Loucy (cell line): ENCODE measurements at regions not wholly inside any gene's neighbourhood (a gene's known extent, or its start where the extent isn't known, plus 50 kb on each side); places are given as distances from the start of the nearest gene placed in this dataset.

Experiments used
- H2AFZ ChIP-seq: fragments of 200-600 bp; sonication (generic); 2 replicates; pipeline ENCODE4 v1.6.0; 2016; ENCODE audit warnings: antibody characterized with exemption, mild to moderate bottlenecking, low read length, moderate library complexity
- H3F3A ChIP-seq: fragments of 200-600 bp; 2 replicates; pipeline ENCODE4 v1.6.0; 2016; ENCODE audit warnings: antibody characterized with exemption, low read depth, mild to moderate bottlenecking
- H3K27me3 ChIP-seq: fragments of 200-600 bp; sonication (generic); 2 replicates; pipeline ENCODE4 v1.6.1; 2014; ENCODE audit warnings: low read length, mild to moderate bottlenecking; ENCODE audit not compliant: insufficient read depth, poor library complexity, severe bottlenecking
- H3K36me3 ChIP-seq: fragments of 200-600 bp; sonication (generic); 2 replicates; pipeline ENCODE4 v1.6.1; 2016; ENCODE audit warnings: low read length; ENCODE audit not compliant: insufficient read depth
- H3K4me1 ChIP-seq: fragments of 200-600 bp; sonication (generic); 2 replicates; pipeline ENCODE4 v1.5.1; 2014; ENCODE audit warnings: low read length, mild to moderate bottlenecking; ENCODE audit not compliant: insufficient read depth, poor library complexity, severe bottlenecking
- H3K4me2 ChIP-seq: fragments of 200-600 bp; sonication (generic); 2 replicates; pipeline ENCODE4 v1.6.0; 2014; ENCODE audit warnings: antibody characterized with exemption, low read length, low read depth, mild to moderate bottlenecking; ENCODE audit not compliant: poor library complexity, severe bottlenecking
- H3K4me3 ChIP-seq: fragments of 200-600 bp; sonication (generic); 2 replicates; pipeline ENCODE4 v1.5.1; 2014; ENCODE audit warnings: low read length, mild to moderate bottlenecking, mixed read lengths; ENCODE audit not compliant: poor library complexity, severe bottlenecking
- H3K79me2 ChIP-seq: fragments of 200-600 bp; sonication (generic); 2 replicates; pipeline ENCODE4 v1.6.1; 2014; ENCODE audit warnings: low read length; ENCODE audit not compliant: insufficient read depth
- H3K9ac ChIP-seq: fragments of 200-600 bp; sonication (generic); 2 replicates; pipeline ENCODE4 v1.6.0; 2014; ENCODE audit warnings: mild to moderate bottlenecking, low read depth, low read length, moderate library complexity; ENCODE audit not compliant: poor library complexity, severe bottlenecking
- H3K9me2 ChIP-seq: fragments of 200-600 bp; sonication (generic); replicated peaks from 2 replicates; pipeline ENCODE4 v1.6.1; 2016; ENCODE audit warnings: low read depth, low read length, mixed read lengths
- H3K9me3 ChIP-seq: fragments of 200-600 bp; sonication (generic); 2 replicates; pipeline ENCODE4 v1.6.1; 2014; ENCODE audit warnings: mild to moderate bottlenecking, antibody characterized with exemption, low read length, low read depth; ENCODE audit not compliant: insufficient read depth
- H4K20me1 ChIP-seq: fragments of 200-600 bp; sonication (generic); 2 replicates; pipeline ENCODE4 v1.6.0; 2014; ENCODE audit warnings: antibody characterized with exemption, low read length, mild to moderate bottlenecking; ENCODE audit not compliant: insufficient read depth, poor library complexity, severe bottlenecking
- EZH2phosphoT487 ChIP-seq: fragments of 200-600 bp; IDR thresholded peaks from 2 replicates; pipeline ENCODE4 v1.6.1; 2018; ENCODE audit warnings: antibody characterized with exemption, mild to moderate bottlenecking, moderate library complexity, borderline replicate concordance
- TF ChIP-seq, protein P1 (sequence below): fragments of 200-600 bp; sonication (generic); conservative IDR thresholded peaks from 2 replicates; pipeline ENCODE4 v1.5.1; 2014; ENCODE audit warnings: mild to moderate bottlenecking, antibody characterized with exemption, low read length

DNA sequence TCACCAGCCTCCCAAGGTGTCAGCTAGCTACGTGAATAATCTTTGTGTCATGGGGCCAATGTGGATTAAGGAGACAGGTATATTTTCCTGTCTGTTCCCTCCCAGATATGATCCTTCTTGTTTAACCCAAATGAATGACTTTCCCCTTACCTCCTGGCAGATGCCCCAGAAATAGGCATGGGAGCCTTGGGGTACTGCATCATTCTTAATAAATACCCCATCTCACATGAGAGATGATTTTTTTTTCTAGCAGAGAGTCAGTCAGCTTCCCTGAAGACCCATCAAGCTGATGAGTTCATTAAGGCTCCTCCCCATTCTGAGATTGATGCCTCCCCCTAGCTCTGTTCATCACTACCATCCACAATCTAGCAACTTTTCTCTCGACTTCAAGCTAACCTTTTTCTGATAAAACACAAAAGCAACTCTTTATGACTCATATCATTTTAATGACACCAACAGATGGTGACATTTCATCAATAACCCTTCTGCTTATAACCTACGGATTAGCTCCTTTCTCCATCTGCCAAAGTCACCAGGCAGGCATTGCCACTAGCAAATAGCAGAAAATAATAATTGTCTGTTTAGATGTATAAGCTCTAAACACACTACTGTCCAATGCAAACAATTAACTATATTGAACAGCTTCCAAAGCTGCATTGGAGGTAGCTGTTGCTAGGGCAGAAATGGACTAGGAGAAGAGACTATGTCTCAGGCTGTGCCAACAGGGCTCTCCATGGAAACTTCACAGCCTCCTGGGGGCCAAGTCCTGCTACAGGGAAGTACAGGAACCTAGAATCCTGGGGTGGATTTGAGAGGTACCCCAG, 143.7 kb downstream of the ACER2 start:
- no peaks in the 10 kb centered on the region for H3K27me3 ChIP-seq

DNA sequence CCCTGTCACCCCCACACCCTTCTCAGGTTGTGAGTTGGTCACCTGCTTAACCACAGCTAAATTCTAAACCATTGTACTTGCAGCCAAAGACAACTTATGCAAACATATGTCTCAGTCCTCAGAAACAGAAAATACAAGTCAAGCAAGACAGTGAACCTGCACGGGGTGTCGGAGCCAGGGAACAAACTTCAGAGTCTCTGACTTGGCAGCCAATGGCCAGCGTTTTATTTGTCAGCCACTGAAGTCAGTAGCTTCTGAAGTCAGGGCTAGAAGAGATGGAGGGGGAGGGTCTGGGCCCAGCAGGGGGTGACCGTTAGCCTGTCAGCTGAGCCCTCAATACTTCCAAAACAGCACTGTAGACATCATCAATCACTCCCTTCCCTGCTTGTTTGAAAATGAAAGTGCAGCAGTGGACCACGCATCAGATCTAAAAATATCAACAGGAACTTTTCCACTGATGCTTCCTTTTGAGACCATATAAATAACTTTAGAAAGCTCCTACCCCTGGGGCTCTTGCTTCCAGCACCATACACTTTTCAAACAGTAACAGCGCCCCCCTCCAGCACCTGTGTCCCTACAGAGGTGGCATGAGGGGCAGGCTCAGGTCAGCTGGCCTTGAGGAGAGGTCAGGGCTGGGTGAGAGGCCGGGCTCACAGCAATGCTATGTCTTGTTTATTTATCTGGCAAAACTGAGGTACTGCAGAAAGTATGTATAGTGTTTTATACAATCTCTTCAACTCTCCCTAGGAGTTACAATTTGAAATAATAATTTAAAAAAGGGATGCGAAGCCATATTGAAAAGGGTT, 142.5 kb downstream of the ACER2 start:
- no peak overlapping the region for H3K4me3 ChIP-seq
- no peaks in the 10 kb centered on the region for H3K79me2 ChIP-seq
- no peak overlapping the region for H3K4me2 ChIP-seq
- H3K9me3 ChIP-seq: no peaks in the 10 kb centered on the region; the same call in 1 of the 2 replicates
- H3K27me3 ChIP-seq: no peaks in the 10 kb centered on the region
- TF ChIP-seq, protein P1, sequence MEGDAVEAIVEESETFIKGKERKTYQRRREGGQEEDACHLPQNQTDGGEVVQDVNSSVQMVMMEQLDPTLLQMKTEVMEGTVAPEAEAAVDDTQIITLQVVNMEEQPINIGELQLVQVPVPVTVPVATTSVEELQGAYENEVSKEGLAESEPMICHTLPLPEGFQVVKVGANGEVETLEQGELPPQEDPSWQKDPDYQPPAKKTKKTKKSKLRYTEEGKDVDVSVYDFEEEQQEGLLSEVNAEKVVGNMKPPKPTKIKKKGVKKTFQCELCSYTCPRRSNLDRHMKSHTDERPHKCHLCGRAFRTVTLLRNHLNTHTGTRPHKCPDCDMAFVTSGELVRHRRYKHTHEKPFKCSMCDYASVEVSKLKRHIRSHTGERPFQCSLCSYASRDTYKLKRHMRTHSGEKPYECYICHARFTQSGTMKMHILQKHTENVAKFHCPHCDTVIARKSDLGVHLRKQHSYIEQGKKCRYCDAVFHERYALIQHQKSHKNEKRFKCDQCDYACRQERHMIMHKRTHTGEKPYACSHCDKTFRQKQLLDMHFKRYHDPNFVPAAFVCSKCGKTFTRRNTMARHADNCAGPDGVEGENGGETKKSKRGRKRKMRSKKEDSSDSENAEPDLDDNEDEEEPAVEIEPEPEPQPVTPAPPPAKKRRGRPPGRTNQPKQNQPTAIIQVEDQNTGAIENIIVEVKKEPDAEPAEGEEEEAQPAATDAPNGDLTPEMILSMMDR: 0 out of 2 replicates have a peak, but pooled peaks have one; percentile 10
- no peak for TF ChIP-seq EZH2phosphoT487
- no peaks in the 10 kb centered on the region for H3K4me1 ChIP-seq
- no peaks in the 10 kb centered on the region for H3K36me3 ChIP-seq
- no peaks in the 10 kb centered on the region for H3K9me2 ChIP-seq
- H3K9ac ChIP-seq: no peak overlapping the region
- no peak overlapping the region for H2AFZ ChIP-seq
- no peaks in the 10 kb centered on the region for H4K20me1 ChIP-seq
- no peaks in the 10 kb centered on the region for H3F3A ChIP-seq

More for the DNA sequence above, 143.7 kb downstream of the ACER2 start:
- no peaks in the 10 kb centered on the region for H3K79me2 ChIP-seq
- no peak overlapping the region for H3K9ac ChIP-seq
- no peak overlapping the region for H3K4me2 ChIP-seq
- no peaks in the 10 kb centered on the region for H3K36me3 ChIP-seq
- no peak overlapping the region for H3K4me3 ChIP-seq
- TF ChIP-seq, protein P1: no peak
- no peak for TF ChIP-seq EZH2phosphoT487
- no peaks in the 10 kb centered on the region for H3K4me1 ChIP-seq
- no peak overlapping the region for H2AFZ ChIP-seq
- no peaks in the 10 kb centered on the region for H3F3A ChIP-seq
- H3K9me3 ChIP-seq: no peaks in the 10 kb centered on the region; the same call in 1 of the 2 replicates
- no peaks in the 10 kb centered on the region for H4K20me1 ChIP-seq
- no peaks in the 10 kb centered on the region for H3K9me2 ChIP-seq

DNA sequence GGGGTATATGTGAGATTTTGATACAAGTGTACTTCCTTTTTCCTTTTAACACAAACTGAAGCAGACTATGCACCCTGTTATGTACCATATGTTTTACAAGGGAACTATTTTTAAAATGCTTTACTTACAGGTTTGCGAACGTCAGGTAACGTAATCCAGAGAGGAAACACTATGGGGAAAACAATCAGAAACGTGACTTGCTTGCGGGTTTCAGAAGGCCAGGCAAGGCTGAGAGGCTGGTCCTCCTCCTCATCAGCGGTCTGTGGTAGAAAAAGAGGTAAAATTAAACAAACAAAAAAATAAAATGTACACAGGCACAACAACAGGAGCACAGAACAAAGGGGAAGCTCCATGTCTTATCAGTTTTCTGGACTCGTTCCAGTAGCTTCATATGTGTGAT, 141.2 kb downstream of the ACER2 start:
- Histone ChIP-seq H3K36me3 (no peaks in the 10 kb centered on the region), H3K9me3 (no peaks in the 10 kb centered on the region), H3K27me3 (no peaks in the 10 kb centered on the region), H3K79me2 (no peaks in the 10 kb centered on the region), H3K4me1 (no peaks in the 10 kb centered on the region), H4K20me1 (no peaks in the 10 kb centered on the region), H3K9me2 (no peaks in the 10 kb centered on the region), H3F3A (no peaks in the 10 kb centered on the region), H3K4me3 (no peak overlapping the region), H3K9ac (no peak overlapping the region), H2AFZ (no peak overlapping the region), H3K4me2 (no peak overlapping the region)
- no peak for TF ChIP-seq EZH2phosphoT487
- TF ChIP-seq, protein P1: no peak
